ENCODE measurements at regions not wholly inside any gene's neighbourhood (a gene's known extent, or its start where the extent isn't known, plus 50 kb on each side); places are given as distances from the start of the nearest gene placed in this dataset.

- Histone ChIP-seq H3K4me3 (ENCODE audit: low read depth, low read length) (no peak overlapping the region), H3K27me3 (ENCODE audit: control insufficient read depth, insufficient read depth, low read length) (no peaks in the 10 kb centered on the region), H3K9ac (ENCODE audit: low read depth, low read length) (no peak overlapping the region), H3K9me3 (ENCODE audit: control insufficient read depth, insufficient read depth, low read length) (peaks cover 6% of the 10 kb centered on the region), H3K36me3 (ENCODE audit: control insufficient read depth, insufficient read depth, low read length) (no peaks in the 10 kb centered on the region), H3K27ac (ENCODE audit: low read depth, low read length) (no peak overlapping the region), H3K4me1 (ENCODE audit: control insufficient read depth, insufficient read depth, low read length) (peaks cover 5% of the 10 kb centered on the region; the same call in 1 of the 2 replicates)
Measured at GRCh38 chr6:144878577-144878976, 593.4 kb downstream of the UTRN start.

GRCh38 chr6:144879436-144879835 is 594.3 kb downstream of the UTRN start:
- Histone ChIP-seq H3K9me3 (ENCODE audit: control insufficient read depth, insufficient read depth, low read length) (no peaks in the 10 kb centered on the region; the same call in 1 of the 2 replicates), H3K36me3 (ENCODE audit: control insufficient read depth, insufficient read depth, low read length) (no peaks in the 10 kb centered on the region), H3K4me3 (ENCODE audit: low read depth, low read length) (no peak overlapping the region), H3K4me1 (ENCODE audit: control insufficient read depth, insufficient read depth, low read length) (peaks cover 5% of the 10 kb centered on the region; the same call in 1 of the 2 replicates), H3K27ac (ENCODE audit: low read depth, low read length) (no peak overlapping the region), H3K27me3 (ENCODE audit: control insufficient read depth, insufficient read depth, low read length) (no peaks in the 10 kb centered on the region), H3K9ac (ENCODE audit: low read depth, low read length) (no peak overlapping the region)

GRCh38 chr6:144882425-144882824 is 597.3 kb downstream of the UTRN start:
- Histone ChIP-seq H3K27ac (ENCODE audit: low read depth, low read length) (no peak overlapping the region), H3K4me3 (ENCODE audit: low read depth, low read length) (no peak overlapping the region), H3K27me3 (ENCODE audit: control insufficient read depth, insufficient read depth, low read length) (no peaks in the 10 kb centered on the region), H3K4me1 (ENCODE audit: control insufficient read depth, insufficient read depth, low read length) (no peaks in the 10 kb centered on the region), H3K36me3 (ENCODE audit: control insufficient read depth, insufficient read depth, low read length) (no peaks in the 10 kb centered on the region), H3K9me3 (ENCODE audit: control insufficient read depth, insufficient read depth, low read length) (no peaks in the 10 kb centered on the region; the same call in 1 of the 2 replicates), H3K9ac (ENCODE audit: low read depth, low read length) (no peak overlapping the region)

- Histone ChIP-seq H3K9me3 (ENCODE audit: control insufficient read depth, insufficient read depth, low read length) (no peaks in the 10 kb centered on the region; the same call in 1 of the 2 replicates), H3K4me1 (ENCODE audit: control insufficient read depth, insufficient read depth, low read length) (no peaks in the 10 kb centered on the region), H3K4me3 (ENCODE audit: low read depth, low read length) (no peak overlapping the region), H3K27me3 (ENCODE audit: control insufficient read depth, insufficient read depth, low read length) (no peaks in the 10 kb centered on the region), H3K27ac (ENCODE audit: low read depth, low read length) (no peak overlapping the region), H3K9ac (ENCODE audit: low read depth, low read length) (no peak overlapping the region), H3K36me3 (ENCODE audit: control insufficient read depth, insufficient read depth, low read length) (no peaks in the 10 kb centered on the region)
Measured at GRCh38 chr6:144883915-144884314, 598.8 kb downstream of the UTRN start.

- no peak overlapping the region for H3K9ac ChIP-seq (ENCODE audit: low read depth, low read length)
- H3K9me3 ChIP-seq (ENCODE audit: control insufficient read depth, insufficient read depth, low read length), result no peaks in the 10 kb centered on the region; the same call in 1 of the 2 replicates
- no peaks in the 10 kb centered on the region for H3K4me1 ChIP-seq (ENCODE audit: control insufficient read depth, insufficient read depth, low read length)
- H3K36me3 ChIP-seq (ENCODE audit: control insufficient read depth, insufficient read depth, low read length), result no peaks in the 10 kb centered on the region
- H3K4me3 ChIP-seq (ENCODE audit: low read depth, low read length), result no peak overlapping the region
- no peaks in the 10 kb centered on the region for H3K27me3 ChIP-seq (ENCODE audit: control insufficient read depth, insufficient read depth, low read length)
- H3K27ac ChIP-seq (ENCODE audit: low read depth, low read length), result no peak overlapping the region
Measured at GRCh38 chr6:144885817-144886216, 600.7 kb downstream of the UTRN start.

- Histone ChIP-seq H3K4me1 (ENCODE audit: control insufficient read depth, insufficient read depth, low read length) (no peaks in the 10 kb centered on the region), H3K9ac (ENCODE audit: low read depth, low read length) (no peak overlapping the region)
Measured at GRCh38 chr6:144886682-144887081, 601.5 kb downstream of the UTRN start.

GRCh38 chr6:144888621-144889020 is 603.5 kb downstream of the UTRN start:
- Histone ChIP-seq H3K27ac (ENCODE audit: low read depth, low read length) (no peak overlapping the region), H3K36me3 (ENCODE audit: control insufficient read depth, insufficient read depth, low read length) (no peaks in the 10 kb centered on the region), H3K4me1 (ENCODE audit: control insufficient read depth, insufficient read depth, low read length) (no peaks in the 10 kb centered on the region), H3K4me3 (ENCODE audit: low read depth, low read length) (no peak overlapping the region), H3K9ac (ENCODE audit: low read depth, low read length) (no peak overlapping the region), H3K27me3 (ENCODE audit: control insufficient read depth, insufficient read depth, low read length) (no peaks in the 10 kb centered on the region), H3K9me3 (ENCODE audit: control insufficient read depth, insufficient read depth, low read length) (no peaks in the 10 kb centered on the region)

More at GRCh38 chr6:144886682-144887081, 601.5 kb downstream of the UTRN start:
- Histone ChIP-seq H3K27ac (ENCODE audit: low read depth, low read length) (no peak overlapping the region), H3K36me3 (ENCODE audit: control insufficient read depth, insufficient read depth, low read length) (no peaks in the 10 kb centered on the region), H3K27me3 (ENCODE audit: control insufficient read depth, insufficient read depth, low read length) (no peaks in the 10 kb centered on the region), H3K4me3 (ENCODE audit: low read depth, low read length) (no peak overlapping the region), H3K9me3 (ENCODE audit: control insufficient read depth, insufficient read depth, low read length) (no peaks in the 10 kb centered on the region)

GRCh38 chr6:144893680-144894151 is 608.6 kb downstream of the UTRN start:
- Histone ChIP-seq H3K27ac (ENCODE audit: low read depth, low read length) (no peak overlapping the region), H3K4me3 (ENCODE audit: low read depth, low read length) (no peak overlapping the region), H3K9ac (ENCODE audit: low read depth, low read length) (no peak overlapping the region), H3K9me3 (ENCODE audit: control insufficient read depth, insufficient read depth, low read length) (no peaks in the 10 kb centered on the region), H3K36me3 (ENCODE audit: control insufficient read depth, insufficient read depth, low read length) (no peaks in the 10 kb centered on the region), H3K4me1 (ENCODE audit: control insufficient read depth, insufficient read depth, low read length) (peaks cover 21% of the 10 kb centered on the region), H3K27me3 (ENCODE audit: control insufficient read depth, insufficient read depth, low read length) (peaks cover 3% of the 10 kb centered on the region)

GRCh38 chr6:144894240-144894639 is 609.1 kb downstream of the UTRN start:
- H3K27ac ChIP-seq (ENCODE audit: low read depth, low read length), result no peak overlapping the region

GRCh38 chr6:144895313-144896278 is 610.5 kb downstream of the UTRN start:
- H3K27me3 ChIP-seq (ENCODE audit: control insufficient read depth, insufficient read depth, low read length), result peaks cover 3% of the 10 kb centered on the region
- H3K9ac ChIP-seq (ENCODE audit: low read depth, low read length), result no peak overlapping the region
- no peak overlapping the region for H3K4me3 ChIP-seq (ENCODE audit: low read depth, low read length)
- peaks cover 21% of the 10 kb centered on the region for H3K4me1 ChIP-seq (ENCODE audit: control insufficient read depth, insufficient read depth, low read length)
- no peaks in the 10 kb centered on the region for H3K9me3 ChIP-seq (ENCODE audit: control insufficient read depth, insufficient read depth, low read length)
- no peak overlapping the region for H3K27ac ChIP-seq (ENCODE audit: low read depth, low read length)
- no peaks in the 10 kb centered on the region for H3K36me3 ChIP-seq (ENCODE audit: control insufficient read depth, insufficient read depth, low read length)

More at GRCh38 chr6:144894240-144894639, 609.1 kb downstream of the UTRN start:
- Histone ChIP-seq H3K9ac (ENCODE audit: low read depth, low read length) (no peak overlapping the region), H3K4me3 (ENCODE audit: low read depth, low read length) (no peak overlapping the region), H3K27me3 (ENCODE audit: control insufficient read depth, insufficient read depth, low read length) (peaks cover 3% of the 10 kb centered on the region), H3K4me1 (ENCODE audit: control insufficient read depth, insufficient read depth, low read length) (peaks cover 21% of the 10 kb centered on the region), H3K9me3 (ENCODE audit: control insufficient read depth, insufficient read depth, low read length) (no peaks in the 10 kb centered on the region), H3K36me3 (ENCODE audit: control insufficient read depth, insufficient read depth, low read length) (no peaks in the 10 kb centered on the region)

GRCh38 chr6:144896289-144896688 is 611.2 kb downstream of the UTRN start:
- Histone ChIP-seq H3K27me3 (ENCODE audit: control insufficient read depth, insufficient read depth, low read length) (peaks cover 3% of the 10 kb centered on the region), H3K4me1 (ENCODE audit: control insufficient read depth, insufficient read depth, low read length) (peaks cover 21% of the 10 kb centered on the region), H3K4me3 (ENCODE audit: low read depth, low read length) (no peak overlapping the region), H3K9me3 (ENCODE audit: control insufficient read depth, insufficient read depth, low read length) (peaks cover 2% of the 10 kb centered on the region), H3K36me3 (ENCODE audit: control insufficient read depth, insufficient read depth, low read length) (no peaks in the 10 kb centered on the region), H3K9ac (ENCODE audit: low read depth, low read length) (no peak overlapping the region), H3K27ac (ENCODE audit: low read depth, low read length) (peak overlapping the region; percentile 33)

Data from HUES48 (cell line).